Epithelial cell of proximal tubule (primary cell): ENCODE measurements at regions not wholly inside any gene's neighbourhood (a gene's known extent, or its start where the extent isn't known, plus 50 kb on each side); places are given as distances from the start of the nearest gene placed in this dataset.
"Not testable (repeated sequence)": the region's sequence is repeated elsewhere in the genome, so short reads cannot be mapped to it uniquely, and the experiment has no call there.

Source experiments
- DNase-seq: peaks from one replicate; pipeline ENCODE4 v3.0.0-alpha.2; 2011; ENCODE audit warnings: low read depth
- H3K4me3 ChIP-seq: 2 replicates; pipeline ENCODE4 v1.5.1; 2011; ENCODE audit warnings: low read depth, mild to moderate bottlenecking, low read length
- TF ChIP-seq, protein P1 (sequence below): conservative IDR thresholded peaks from 2 replicates; pipeline ENCODE4 v1.5.1; 2012; ENCODE audit warnings: low read depth, mild to moderate bottlenecking, low read length

DNA sequence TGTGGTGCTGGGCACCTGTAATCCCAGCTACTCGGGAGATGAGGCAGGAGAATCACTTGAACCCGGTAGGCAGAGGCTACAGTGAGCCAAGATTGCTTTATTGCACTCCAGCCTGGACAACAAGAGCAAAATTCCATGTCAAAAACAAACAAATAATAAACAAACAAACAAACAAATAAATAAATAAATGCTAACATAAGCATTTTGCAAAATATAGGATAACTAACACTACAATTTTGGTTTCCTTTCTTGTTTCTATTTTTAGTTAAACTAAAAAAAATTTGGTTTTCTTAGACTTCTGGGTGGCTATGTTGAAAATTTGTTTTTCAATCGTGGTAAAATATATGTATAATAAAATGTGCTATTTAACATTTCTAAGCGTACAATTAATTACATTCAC is 115.0 kb upstream of the ZNF516 start:
- TF ChIP-seq, protein P1, sequence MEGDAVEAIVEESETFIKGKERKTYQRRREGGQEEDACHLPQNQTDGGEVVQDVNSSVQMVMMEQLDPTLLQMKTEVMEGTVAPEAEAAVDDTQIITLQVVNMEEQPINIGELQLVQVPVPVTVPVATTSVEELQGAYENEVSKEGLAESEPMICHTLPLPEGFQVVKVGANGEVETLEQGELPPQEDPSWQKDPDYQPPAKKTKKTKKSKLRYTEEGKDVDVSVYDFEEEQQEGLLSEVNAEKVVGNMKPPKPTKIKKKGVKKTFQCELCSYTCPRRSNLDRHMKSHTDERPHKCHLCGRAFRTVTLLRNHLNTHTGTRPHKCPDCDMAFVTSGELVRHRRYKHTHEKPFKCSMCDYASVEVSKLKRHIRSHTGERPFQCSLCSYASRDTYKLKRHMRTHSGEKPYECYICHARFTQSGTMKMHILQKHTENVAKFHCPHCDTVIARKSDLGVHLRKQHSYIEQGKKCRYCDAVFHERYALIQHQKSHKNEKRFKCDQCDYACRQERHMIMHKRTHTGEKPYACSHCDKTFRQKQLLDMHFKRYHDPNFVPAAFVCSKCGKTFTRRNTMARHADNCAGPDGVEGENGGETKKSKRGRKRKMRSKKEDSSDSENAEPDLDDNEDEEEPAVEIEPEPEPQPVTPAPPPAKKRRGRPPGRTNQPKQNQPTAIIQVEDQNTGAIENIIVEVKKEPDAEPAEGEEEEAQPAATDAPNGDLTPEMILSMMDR: no peak
- no peak for DNase-seq
- no peak overlapping the region for H3K4me3 ChIP-seq

DNA sequence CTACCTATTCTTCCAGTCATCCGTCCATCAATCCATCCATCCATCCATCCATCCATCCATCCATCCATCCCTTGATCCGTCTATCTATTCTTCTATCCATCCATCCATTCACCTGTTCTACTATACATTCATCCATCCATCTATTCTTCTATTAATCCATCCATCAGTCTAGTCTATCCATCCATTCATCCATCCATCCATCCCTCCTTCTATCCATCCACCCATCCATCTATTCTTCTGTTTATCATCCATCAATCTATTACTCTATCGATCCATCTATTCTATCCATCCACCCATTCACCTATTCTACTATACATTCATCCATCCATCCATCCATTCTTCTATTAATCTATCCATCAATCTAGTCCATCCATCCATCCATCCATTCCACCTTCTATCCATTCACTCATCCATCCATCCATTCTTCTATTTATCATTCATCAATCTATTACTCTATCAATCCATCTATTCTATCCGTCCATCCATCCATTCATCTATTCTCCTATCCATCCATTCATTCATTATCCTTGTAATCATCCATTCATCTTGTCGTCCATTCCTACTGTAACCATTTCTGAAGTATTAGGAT is 110.4 kb upstream of the ZNF516 start:
- TF ChIP-seq, protein P1: no peak
- no peak for DNase-seq
- no peak overlapping the region for H3K4me3 ChIP-seq

DNA sequence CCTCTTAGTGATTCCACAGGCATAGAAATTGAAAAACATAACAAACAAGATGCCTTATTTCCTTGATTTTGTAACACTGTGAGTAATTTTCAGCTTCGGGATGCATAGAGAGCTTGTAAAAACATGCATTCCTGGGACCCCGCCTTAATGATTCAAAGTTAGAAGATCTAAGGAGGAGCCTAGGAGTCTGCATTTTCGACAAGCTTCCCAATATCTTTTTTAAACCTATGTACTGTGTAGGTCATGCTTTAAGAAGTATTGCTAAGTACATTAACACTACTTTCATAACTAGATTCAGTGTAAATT is 109.8 kb upstream of the ZNF516 start:
- DNase-seq: no peak
- TF ChIP-seq, protein P1: no peak
- H3K4me3 ChIP-seq: no peak overlapping the region

DNA sequence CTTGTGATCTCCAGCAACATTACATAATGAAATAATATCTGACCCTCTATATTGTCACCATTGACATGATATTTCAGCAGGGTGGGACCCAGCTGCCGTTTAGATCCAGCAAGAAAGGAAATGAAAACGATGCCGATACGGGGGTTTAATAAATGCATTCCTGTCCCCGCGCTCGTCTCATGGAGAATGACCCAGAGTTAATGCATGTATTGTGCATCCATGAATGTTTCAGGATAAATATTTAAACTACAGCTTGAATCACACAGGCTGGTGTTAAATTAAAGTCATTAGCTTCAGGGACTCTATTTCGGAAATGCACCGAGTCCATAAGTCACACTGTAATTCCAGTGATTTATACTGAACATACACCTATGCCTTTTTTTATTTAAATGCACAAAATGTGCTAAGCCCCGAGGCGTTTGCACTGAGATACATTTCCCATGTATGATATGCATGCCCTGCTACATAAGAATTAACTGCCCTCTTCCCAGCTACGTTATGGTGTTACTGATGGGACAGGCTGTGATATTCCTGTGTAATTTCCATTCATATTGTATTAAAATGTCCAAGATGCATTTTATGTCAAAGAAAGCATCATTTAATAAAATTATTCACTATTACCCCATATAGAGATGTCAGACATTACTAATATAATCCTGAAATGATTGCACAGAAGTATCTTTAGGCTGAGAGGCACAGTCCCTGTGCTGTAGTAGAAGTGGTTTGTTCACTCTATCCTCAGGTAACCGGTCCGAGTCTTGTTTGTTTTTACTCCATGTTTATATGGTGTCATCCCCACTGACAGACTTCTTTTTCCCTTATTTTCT is 109.3 kb upstream of the ZNF516 start:
- no peak for DNase-seq
- TF ChIP-seq, protein P1: no peak
- H3K4me3 ChIP-seq: no peak overlapping the region

GRCh38 chr18:76602191-76602590 is 107.1 kb upstream of the ZNF516 start:
- TF ChIP-seq, protein P1: no peak
- no peak overlapping the region for H3K4me3 ChIP-seq
- no peak for DNase-seq

- H3K4me3 ChIP-seq, DNase-seq: not testable (repeated sequence)
Measured at GRCh38 chr18:76600076-76600475, 105.0 kb upstream of the ZNF516 start.

GRCh38 chr18:76594966-76595365 is 99.9 kb upstream of the ZNF516 start:
- DNase-seq: no peak
- H3K4me3 ChIP-seq: no peak overlapping the region
- TF ChIP-seq, protein P1: no peak
